ENCODE measurements at regions not wholly inside any gene's neighbourhood (a gene's known extent, or its start where the extent isn't known, plus 50 kb on each side); places are given as distances from the start of the nearest gene placed in this dataset.

- ChIA-PET CTCF (no interaction called here), POLR2A (ENCODE audit: unreplicated experiment) (no interaction called here)
- Histone ChIP-seq H3K4me1 (ENCODE audit: insufficient read depth, low read length) (no peaks in the 10 kb centered on the region), H3K4me2 (ENCODE audit: low read length) (no peak overlapping the region), H3K4me3 (ENCODE audit: low read length) (no peak overlapping the region), H3K9me2 (replicated peaks; ENCODE audit: low read length) (no peaks in the 10 kb centered on the region), H3K36me3 (ENCODE audit: low read depth, low read length) (no peaks in the 10 kb centered on the region), H2AFZ (ENCODE audit: low read length) (no peak overlapping the region), H4K20me1 (ENCODE audit: low read length) (no peaks in the 10 kb centered on the region), H3F3A (ENCODE audit: low read length, unreplicated experiment) (no peaks in the 10 kb centered on the region), H3K9me3 (ENCODE audit: low read length) (no peaks in the 10 kb centered on the region), H3K9ac (ENCODE audit: low read length) (no peak overlapping the region), H3K27ac (ENCODE audit: low read length) (no peak overlapping the region), H3K79me2 (ENCODE audit: low read length) (no peaks in the 10 kb centered on the region), H3K27me3 (ENCODE audit: low read length) (no peaks in the 10 kb centered on the region)
- DNase-seq (no peak), ATAC-seq (no peak)
- no peak for TF ChIP-seq EZH2 (IDR thresholded peaks at IDR 0.05; ENCODE audit: low read length, unreplicated experiment)
- TF ChIP-seq EZH2phosphoT487 (IDR thresholded peaks at IDR 0.05; ENCODE audit: borderline replicate concordance, low read length), result no peak
- no peak for TF ChIP-seq CTCF (conservative IDR thresholded peaks at IDR 0.05; ENCODE audit: low read depth, low read length)
- BruUV-seq (replicated peaks), result no TSS peak
- intact Hi-C loops (cut with micrococcal nuclease), result no loop called here
These were observed 637.6 kb upstream of the GNPDA2 start for GRCh38 chr4:45363931-45364330.

- Histone ChIP-seq H3K9me3 (ENCODE audit: low read length) (no peaks in the 10 kb centered on the region), H3K4me1 (ENCODE audit: insufficient read depth, low read length) (no peaks in the 10 kb centered on the region), H3K4me2 (ENCODE audit: low read length) (no peak overlapping the region), H3K9me2 (replicated peaks; ENCODE audit: low read length) (no peaks in the 10 kb centered on the region), H3F3A (ENCODE audit: low read length, unreplicated experiment) (no peaks in the 10 kb centered on the region), H3K36me3 (ENCODE audit: low read depth, low read length) (no peaks in the 10 kb centered on the region), H4K20me1 (ENCODE audit: low read length) (no peaks in the 10 kb centered on the region), H3K27me3 (ENCODE audit: low read length) (no peaks in the 10 kb centered on the region), H3K79me2 (ENCODE audit: low read length) (no peaks in the 10 kb centered on the region), H3K4me3 (ENCODE audit: low read length) (no peak overlapping the region), H2AFZ (ENCODE audit: low read length) (no peak overlapping the region), H3K9ac (ENCODE audit: low read length) (no peak overlapping the region), H3K27ac (ENCODE audit: low read length) (no peak overlapping the region)
- ChIA-PET CTCF (no interaction called here), POLR2A (ENCODE audit: unreplicated experiment) (no interaction called here)
- no TSS peak for BruUV-seq (replicated peaks)
- intact Hi-C loops (cut with micrococcal nuclease), result no loop called here
- TF ChIP-seq CTCF (conservative IDR thresholded peaks at IDR 0.05; ENCODE audit: low read depth, low read length) (no peak), EZH2 (IDR thresholded peaks at IDR 0.05; ENCODE audit: low read length, unreplicated experiment) (no peak), EZH2phosphoT487 (IDR thresholded peaks at IDR 0.05; ENCODE audit: borderline replicate concordance, low read length) (no peak)
- no peak for DNase-seq
- ATAC-seq, result no peak
These were observed 632.5 kb upstream of the GNPDA2 start for GRCh38 chr4:45358573-45359506.

- Histone ChIP-seq H3K4me3 (ENCODE audit: low read length) (no peak overlapping the region), H2AFZ (ENCODE audit: low read length) (no peak overlapping the region), H3K9me2 (replicated peaks; ENCODE audit: low read length) (no peaks in the 10 kb centered on the region), H3K4me1 (ENCODE audit: insufficient read depth, low read length) (no peaks in the 10 kb centered on the region), H3K36me3 (ENCODE audit: low read depth, low read length) (no peaks in the 10 kb centered on the region), H3K27me3 (ENCODE audit: low read length) (no peaks in the 10 kb centered on the region), H3K9ac (ENCODE audit: low read length) (no peak overlapping the region), H3K9me3 (ENCODE audit: low read length) (no peaks in the 10 kb centered on the region), H3F3A (ENCODE audit: low read length, unreplicated experiment) (no peaks in the 10 kb centered on the region), H4K20me1 (ENCODE audit: low read length) (no peaks in the 10 kb centered on the region), H3K27ac (ENCODE audit: low read length) (no peak overlapping the region), H3K4me2 (ENCODE audit: low read length) (no peak overlapping the region), H3K79me2 (ENCODE audit: low read length) (no peaks in the 10 kb centered on the region)
- no peak for ATAC-seq
- CTCF ChIA-PET, result no interaction called here
- BruUV-seq (replicated peaks), result no TSS peak
- DNase-seq, result no peak
- TF ChIP-seq EZH2 (IDR thresholded peaks at IDR 0.05; ENCODE audit: low read length, unreplicated experiment) (no peak), CTCF (conservative IDR thresholded peaks at IDR 0.05; ENCODE audit: low read depth, low read length) (no peak), EZH2phosphoT487 (IDR thresholded peaks at IDR 0.05; ENCODE audit: borderline replicate concordance, low read length) (no peak)
- POLR2A ChIA-PET (ENCODE audit: unreplicated experiment), result no interaction called here
- intact Hi-C loops (cut with micrococcal nuclease), result no loop called here
These were observed 626.8 kb upstream of the GNPDA2 start for GRCh38 chr4:45353161-45353560.
